PC-3 (cell line): ENCODE measurements at regions not wholly inside any gene's neighbourhood (a gene's known extent, or its start where the extent isn't known, plus 50 kb on each side); places are given as distances from the start of the nearest gene placed in this dataset.

Source experiments
- ATAC-seq: fragments of 200-7000 bp; cut with Tn5 transposase; 2 replicates; pipeline ENCODE4 v1.9.1; 2020; ENCODE audit warnings: mild to moderate bottlenecking, moderate library complexity
- BruUV-seq: library from RNA; stranded (reverse); fragments of 400-500 nt; replicated peaks from 2 replicates; lab custom pipeline; 2021; lab: Mats Ljungman, UMichigan
- CTCF ChIA-PET: fragments of 300-600 bp; sonication (Branson Sonifier 250); formaldehyde crosslinking; loops from one replicate; lab custom pipeline; 2022; ENCODE audit warnings: antibody characterized with exemption; lab: Charles Lee
- POLR2A ChIA-PET: fragments of 300-600 bp; sonication (Branson Sonifier 250); formaldehyde crosslinking; loops from one replicate; lab custom pipeline; 2022; ENCODE audit warnings: antibody characterized with exemption; ENCODE audit not compliant: unreplicated experiment; lab: Charles Lee
- DNase-seq: peaks from one replicate; pipeline ENCODE4 v3.0.0-alpha.2; 2015
- H2AFZ ChIP-seq: fragments of 300-600 bp; sonication (generic); 2 replicates; pipeline ENCODE4 v1.6.0; 2016; ENCODE audit warnings: antibody characterized with exemption, low read length
- H3F3A ChIP-seq: fragments of 300-600 bp; sonication (generic); one replicate; pipeline ENCODE4 v1.6.0; 2017; ENCODE audit warnings: antibody characterized with exemption, low read length, control low read depth, mild to moderate bottlenecking; ENCODE audit not compliant: unreplicated experiment
- H3K27ac ChIP-seq: fragments of 300-600 bp; sonication (generic); 2 replicates; pipeline ENCODE4 v1.5.1; 2016; ENCODE audit warnings: mild to moderate bottlenecking, low read length
- H3K27me3 ChIP-seq: fragments of 300-600 bp; sonication (generic); 2 replicates; pipeline ENCODE4 v1.6.1; 2016; ENCODE audit warnings: low read length, mixed read lengths
- H3K36me3 ChIP-seq: fragments of 300-600 bp; sonication (generic); 2 replicates; pipeline ENCODE4 v1.6.1; 2016; ENCODE audit warnings: low read depth, mixed run types, low read length, mixed read lengths
- H3K4me1 ChIP-seq: fragments of 300-600 bp; sonication (generic); 2 replicates; pipeline ENCODE4 v1.5.1; 2016; ENCODE audit warnings: low read length; ENCODE audit not compliant: insufficient read depth
- H3K4me2 ChIP-seq: fragments of 300-600 bp; sonication (generic); 2 replicates; pipeline ENCODE4 v1.6.0; 2016; ENCODE audit warnings: low read length
- H3K4me3 ChIP-seq: fragments of 300-600 bp; sonication (generic); 2 replicates; pipeline ENCODE4 v1.5.1; 2016; ENCODE audit warnings: mild to moderate bottlenecking, low read length, mixed read lengths
- H3K79me2 ChIP-seq: fragments of 300-600 bp; sonication (generic); 2 replicates; pipeline ENCODE4 v1.6.1; 2017; ENCODE audit warnings: low read length, mixed read lengths
- H3K9ac ChIP-seq: fragments of 300-600 bp; sonication (generic); 2 replicates; pipeline ENCODE4 v1.6.0; 2016; ENCODE audit warnings: mild to moderate bottlenecking, low read length
- H3K9me2 ChIP-seq: fragments of 300-600 bp; sonication (generic); replicated peaks from 2 replicates; pipeline ENCODE4 v1.6.1; 2016; ENCODE audit warnings: mixed run types, low read length, mixed read lengths
- H3K9me3 ChIP-seq: fragments of 300-600 bp; sonication (generic); 2 replicates; pipeline ENCODE4 v1.6.1; 2016; ENCODE audit warnings: low read length, mixed read lengths
- H4K20me1 ChIP-seq: fragments of 300-600 bp; sonication (generic); 2 replicates; pipeline ENCODE4 v1.6.1; 2016; ENCODE audit warnings: low read length, mixed read lengths
- CTCF ChIP-seq: fragments of 300-600 bp; sonication (generic); conservative IDR thresholded peaks from 2 replicates; pipeline ENCODE4 v1.5.1; 2017; ENCODE audit warnings: antibody characterized with exemption, low read depth, mild to moderate bottlenecking, low read length
- EZH2 ChIP-seq: fragments of 300-600 bp; sonication (generic); IDR thresholded peaks from one replicate; pipeline ENCODE4 v1.6.1; 2017; ENCODE audit warnings: antibody characterized with exemption, mild to moderate bottlenecking, low read length; ENCODE audit not compliant: unreplicated experiment
- EZH2phosphoT487 ChIP-seq: fragments of 300-600 bp; sonication (generic); IDR thresholded peaks from 2 replicates; pipeline ENCODE4 v1.6.1; 2018; ENCODE audit warnings: mild to moderate bottlenecking, antibody characterized with exemption, low read length, borderline replicate concordance
- intact Hi-C: fragments of 100-400 bp; cut with micrococcal nuclease; formaldehyde crosslinking; loops from 2 replicates; pipeline ENCODE4 v1.9.0; 2023

GRCh38 chr2:188663301-188663700, 310.9 kb upstream of the COL3A1 start:
- H3F3A ChIP-seq: no peaks in the 10 kb centered on the region
- no peaks in the 10 kb centered on the region for H3K79me2 ChIP-seq
- BruUV-seq: no TSS peak
- intact Hi-C loops: loop anchor here (10.0 kb wide), 1 partner anchor 48 kb away; no protein-coding TSS in a partner anchor
- H3K4me3 ChIP-seq: no peak overlapping the region
- no peak overlapping the region for H3K9ac ChIP-seq
- H2AFZ ChIP-seq: no peak overlapping the region
- no peak for TF ChIP-seq EZH2phosphoT487
- TF ChIP-seq CTCF: no peak
- no peak for TF ChIP-seq EZH2
- H3K9me3 ChIP-seq: no peaks in the 10 kb centered on the region
- H3K36me3 ChIP-seq: no peaks in the 10 kb centered on the region
- DNase-seq: no peak
- peaks cover 13% of the 10 kb centered on the region for H3K4me1 ChIP-seq
- no peaks in the 10 kb centered on the region for H3K9me2 ChIP-seq
- H4K20me1 ChIP-seq: no peaks in the 10 kb centered on the region
- ChIA-PET CTCF (no interaction called here), POLR2A (no interaction called here)
- H3K4me2 ChIP-seq: no peak overlapping the region
- no peak overlapping the region for H3K27ac ChIP-seq
- ATAC-seq: no peak
- H3K27me3 ChIP-seq: no peaks in the 10 kb centered on the region

- no peaks in the 10 kb centered on the region for H3K9me3 ChIP-seq
- no peaks in the 10 kb centered on the region for H3K27me3 ChIP-seq
- ChIA-PET POLR2A (no interaction called here), CTCF (no interaction called here)
- H3K9me2 ChIP-seq: no peaks in the 10 kb centered on the region
- no peaks in the 10 kb centered on the region for H3F3A ChIP-seq
- no peaks in the 10 kb centered on the region for H4K20me1 ChIP-seq
- no peak overlapping the region for H3K4me2 ChIP-seq
- intact Hi-C loops: loop anchor here (10.0 kb wide), 1 partner anchor 50 kb away; no protein-coding TSS in a partner anchor
- no peak overlapping the region for H3K27ac ChIP-seq
- no peaks in the 10 kb centered on the region for H3K79me2 ChIP-seq
- no TSS peak for BruUV-seq
- TF ChIP-seq CTCF (no peak), EZH2phosphoT487 (no peak), EZH2 (no peak)
- no peak overlapping the region for H3K9ac ChIP-seq
- H3K4me3 ChIP-seq: no peak overlapping the region
- no peaks in the 10 kb centered on the region for H3K36me3 ChIP-seq
- DNase-seq: no peak
- no peak overlapping the region for H2AFZ ChIP-seq
- ATAC-seq: no peak
- H3K4me1 ChIP-seq: peaks cover 12% of the 10 kb centered on the region
These were observed 309.8 kb upstream of the COL3A1 start for GRCh38 chr2:188664416-188664815.

GRCh38 chr2:188664951-188665595, 309.1 kb upstream of the COL3A1 start:
- POLR2A ChIA-PET: no interaction called here
- CTCF ChIA-PET: no interaction called here
- TF ChIP-seq CTCF (no peak), EZH2phosphoT487 (no peak), EZH2 (no peak)
- Histone ChIP-seq H3K9me3 (no peaks in the 10 kb centered on the region), H3K79me2 (no peaks in the 10 kb centered on the region), H3K4me1 (peaks cover 10% of the 10 kb centered on the region), H3K27me3 (no peaks in the 10 kb centered on the region), H2AFZ (no peak overlapping the region), H3F3A (no peaks in the 10 kb centered on the region), H4K20me1 (no peaks in the 10 kb centered on the region), H3K9ac (no peak overlapping the region), H3K4me2 (no peak overlapping the region), H3K9me2 (no peaks in the 10 kb centered on the region), H3K36me3 (no peaks in the 10 kb centered on the region), H3K27ac (no peak overlapping the region), H3K4me3 (no peak overlapping the region)
- DNase-seq (no peak), ATAC-seq (no peak)
- BruUV-seq: no TSS peak
- intact Hi-C loops: loop anchor here (10.0 kb wide), 1 partner anchor 50 kb away; no protein-coding TSS in a partner anchor
